ENCODE measurements at regions not wholly inside any gene's neighbourhood (a gene's known extent, or its start where the extent isn't known, plus 50 kb on each side); places are given as distances from the start of the nearest gene placed in this dataset.

GRCh38 chr18:47461977-47462376, 210.5 kb upstream of the SKOR2 start:
- FAIRE-seq (no peak), DNase-seq (ENCODE audit: extremely low read depth in 1 of 4, low spot score in 3 of 4) (no peak), ATAC-seq (no peak)
- POLR2A ChIA-PET = no interaction called here
- H3K9me3 ChIP-seq (replicated peaks; ENCODE audit: control insufficient read depth, insufficient read depth, low read depth, low read length) = no peaks in the 10 kb centered on the region
- no peaks in the 10 kb centered on the region for H3K79me2 ChIP-seq (ENCODE audit: control insufficient read depth, insufficient read depth, low read length)
- no TSS peak for BruUV-seq (replicated peaks)
- H3K4me3 ChIP-seq = no peak overlapping the region
- WGBS (ENCODE audit: insufficient coverage, low coverage, missing lambda C conversion rate) = 0% methylated on average over 2 of the region's 2 CpGs
- no peaks in the 10 kb centered on the region for H3K27me3 ChIP-seq (ENCODE audit: control insufficient read depth in 2 of 2, insufficient read depth in 2 of 2, low read length in 2 of 2)
- H3K4me1 ChIP-seq (replicated peaks in 1 of 2; ENCODE audit: control insufficient read depth in 2 of 2, insufficient read depth in 2 of 2, low read length in 2 of 2) = no peaks in the 10 kb centered on the region
- no peak overlapping the region for H2AFZ ChIP-seq (ENCODE audit: low read depth, low read length)
- no peaks in the 10 kb centered on the region for H3K36me3 ChIP-seq (ENCODE audit: control insufficient read depth, insufficient read depth, low read length)
- intact Hi-C loops (cut with micrococcal nuclease) = no loop called here
- no peaks in the 10 kb centered on the region for H4K20me1 ChIP-seq (replicated peaks; ENCODE audit: control insufficient read depth, insufficient read depth, low read length)
- H3K9ac ChIP-seq (ENCODE audit: insufficient read depth in 1 of 2, low read depth in 2 of 2, low read length in 2 of 2) = no peak overlapping the region
- CTCF ChIA-PET (ENCODE audit: low intra/inter-chr PET ratio) = no interaction called here
- TF ChIP-seq PRPF4 (IDR thresholded peaks at IDR 0.05; ENCODE audit: insufficient read depth, low read depth, low read length, poor library complexity, severe bottlenecking) (no peak), SAFB (IDR thresholded peaks at IDR 0.05; ENCODE audit: borderline replicate concordance, low read depth, low read length) (no peak), ATF6 (CRISPR knock-in tag; IDR thresholded peaks at IDR 0.05) (no peak), SRSF9 (IDR thresholded peaks at IDR 0.05; ENCODE audit: borderline replicate concordance, low read depth, low read length) (no peak), TAF7 (tag; IDR thresholded peaks at IDR 0.05) (no peak), TRIM24 (IDR thresholded peaks at IDR 0.05) (no peak), MCM3 (IDR thresholded peaks at IDR 0.05) (no peak), ELF4 (CRISPR knock-in tag; IDR thresholded peaks at IDR 0.05) (no peak)
- TF ChIP-seq, protein P1, sequence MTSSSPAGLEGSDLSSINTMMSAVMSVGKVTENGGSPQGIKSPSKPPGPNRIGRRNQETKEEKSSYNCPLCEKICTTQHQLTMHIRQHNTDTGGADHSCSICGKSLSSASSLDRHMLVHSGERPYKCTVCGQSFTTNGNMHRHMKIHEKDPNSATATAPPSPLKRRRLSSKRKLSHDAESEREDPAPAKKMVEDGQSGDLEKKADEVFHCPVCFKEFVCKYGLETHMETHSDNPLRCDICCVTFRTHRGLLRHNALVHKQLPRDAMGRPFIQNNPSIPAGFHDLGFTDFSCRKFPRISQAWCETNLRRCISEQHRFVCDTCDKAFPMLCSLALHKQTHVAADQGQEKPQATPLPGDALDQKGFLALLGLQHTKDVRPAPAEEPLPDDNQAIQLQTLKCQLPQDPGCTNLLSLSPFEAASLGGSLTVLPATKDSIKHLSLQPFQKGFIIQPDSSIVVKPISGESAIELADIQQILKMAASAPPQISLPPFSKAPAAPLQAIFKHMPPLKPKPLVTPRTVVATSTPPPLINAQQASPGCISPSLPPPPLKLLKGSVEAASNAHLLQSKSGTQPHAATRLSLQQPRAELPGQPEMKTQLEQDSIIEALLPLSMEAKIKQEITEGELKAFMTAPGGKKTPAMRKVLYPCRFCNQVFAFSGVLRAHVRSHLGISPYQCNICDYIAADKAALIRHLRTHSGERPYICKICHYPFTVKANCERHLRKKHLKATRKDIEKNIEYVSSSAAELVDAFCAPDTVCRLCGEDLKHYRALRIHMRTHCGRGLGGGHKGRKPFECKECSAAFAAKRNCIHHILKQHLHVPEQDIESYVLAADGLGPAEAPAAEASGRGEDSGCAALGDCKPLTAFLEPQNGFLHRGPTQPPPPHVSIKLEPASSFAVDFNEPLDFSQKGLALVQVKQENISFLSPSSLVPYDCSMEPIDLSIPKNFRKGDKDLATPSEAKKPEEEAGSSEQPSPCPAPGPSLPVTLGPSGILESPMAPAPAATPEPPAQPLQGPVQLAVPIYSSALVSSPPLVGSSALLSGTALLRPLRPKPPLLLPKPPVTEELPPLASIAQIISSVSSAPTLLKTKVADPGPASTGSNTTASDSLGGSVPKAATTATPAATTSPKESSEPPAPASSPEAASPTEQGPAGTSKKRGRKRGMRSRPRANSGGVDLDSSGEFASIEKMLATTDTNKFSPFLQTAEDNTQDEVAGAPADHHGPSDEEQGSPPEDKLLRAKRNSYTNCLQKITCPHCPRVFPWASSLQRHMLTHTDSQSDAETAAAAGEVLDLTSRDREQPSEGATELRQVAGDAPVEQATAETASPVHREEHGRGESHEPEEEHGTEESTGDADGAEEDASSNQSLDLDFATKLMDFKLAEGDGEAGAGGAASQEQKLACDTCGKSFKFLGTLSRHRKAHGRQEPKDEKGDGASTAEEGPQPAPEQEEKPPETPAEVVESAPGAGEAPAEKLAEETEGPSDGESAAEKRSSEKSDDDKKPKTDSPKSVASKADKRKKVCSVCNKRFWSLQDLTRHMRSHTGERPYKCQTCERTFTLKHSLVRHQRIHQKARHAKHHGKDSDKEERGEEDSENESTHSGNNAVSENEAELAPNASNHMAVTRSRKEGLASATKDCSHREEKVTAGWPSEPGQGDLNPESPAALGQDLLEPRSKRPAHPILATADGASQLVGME (CRISPR knock-in tag; IDR thresholded peaks at IDR 0.05) = no peak
- in situ Hi-C loops (cut with MboI) = no loop called here
- no peak overlapping the region for H3K27ac ChIP-seq (ENCODE audit: extremely low read depth, low read depth, low read length)
- no peaks in the 10 kb centered on the region for H3K9me1 ChIP-seq (ENCODE audit: control insufficient read depth, insufficient read depth, low read length)
- no peak overlapping the region for H3K4me2 ChIP-seq (ENCODE audit: insufficient read depth, low read length)

Measured in K562 (cell line).